ENCODE measurements at regions not wholly inside any gene's neighbourhood (a gene's known extent, or its start where the extent isn't known, plus 50 kb on each side); places are given as distances from the start of the nearest gene placed in this dataset.
"Not testable (repeated sequence)": the region's sequence is repeated elsewhere in the genome, so short reads cannot be mapped to it uniquely, and the experiment has no call there.

- Mint-ChIP-seq H3K36me3 (ENCODE audit: low read depth) (peaks cover 13% of the 10 kb centered on the region), H3K4me1 (ENCODE audit: low read depth) (peaks cover 47% of the 10 kb centered on the region), H3K27ac (no peak overlapping the region), H3K9me3 (no peaks in the 10 kb centered on the region), H3K27me3 (ENCODE audit: insufficient read depth) (no peaks in the 10 kb centered on the region; the same call in 1 of the 2 replicates), H3K4me3 (no peak overlapping the region)
- no peak for TF ChIP-seq CTCF (IDR thresholded peaks at IDR 0.05)
- DNase-seq: no peak
Measured at GRCh38 chr7:106537119-106537518, 123.8 kb downstream of the CCDC71L start.

- Mint-ChIP-seq H3K36me3 (ENCODE audit: low read depth) (peaks cover 13% of the 10 kb centered on the region), H3K4me1 (ENCODE audit: low read depth) (peaks cover 36% of the 10 kb centered on the region), H3K9me3 (no peaks in the 10 kb centered on the region), H3K27ac (peak overlapping the region; percentile 18; the same call in 1 of the 2 replicates), H3K4me3 (no peak overlapping the region), H3K27me3 (ENCODE audit: insufficient read depth) (no peaks in the 10 kb centered on the region; the same call in 1 of the 2 replicates)
- no peak for TF ChIP-seq CTCF (IDR thresholded peaks at IDR 0.05)
- no peak for DNase-seq
Measured at GRCh38 chr7:106536079-106536478, 124.9 kb downstream of the CCDC71L start.

GRCh38 chr7:106535234-106535932, 125.6 kb downstream of the CCDC71L start:
- H3K27me3 Mint-ChIP-seq (ENCODE audit: insufficient read depth): no peaks in the 10 kb centered on the region; the same call in 1 of the 2 replicates
- DNase-seq: peak; percentile 34
- TF ChIP-seq CTCF (IDR thresholded peaks at IDR 0.05): no peak
- no peak overlapping the region for H3K4me3 Mint-ChIP-seq
- H3K27ac Mint-ChIP-seq: peak overlapping the region; percentile 18; the same call in 1 of the 2 replicates
- H3K4me1 Mint-ChIP-seq (ENCODE audit: low read depth): peaks cover 36% of the 10 kb centered on the region
- peaks cover 13% of the 10 kb centered on the region for H3K36me3 Mint-ChIP-seq (ENCODE audit: low read depth)
- no peaks in the 10 kb centered on the region for H3K9me3 Mint-ChIP-seq

GRCh38 chr7:106534271-106534846, 126.6 kb downstream of the CCDC71L start:
- peaks cover 13% of the 10 kb centered on the region for H3K36me3 Mint-ChIP-seq (ENCODE audit: low read depth)
- no peak overlapping the region for H3K4me3 Mint-ChIP-seq
- no peaks in the 10 kb centered on the region for H3K9me3 Mint-ChIP-seq
- H3K27me3 Mint-ChIP-seq (ENCODE audit: insufficient read depth): no peaks in the 10 kb centered on the region; the same call in 1 of the 2 replicates
- H3K27ac Mint-ChIP-seq: no peak overlapping the region
- DNase-seq: no peak
- TF ChIP-seq CTCF (IDR thresholded peaks at IDR 0.05): no peak
- peaks cover 32% of the 10 kb centered on the region for H3K4me1 Mint-ChIP-seq (ENCODE audit: low read depth)

GRCh38 chr7:106530183-106530582, 130.8 kb downstream of the CCDC71L start:
- DNase-seq; H3K27me3 Mint-ChIP-seq (ENCODE audit: insufficient read depth); H3K27ac Mint-ChIP-seq; H3K4me1 Mint-ChIP-seq (ENCODE audit: low read depth); H3K4me3 Mint-ChIP-seq; H3K9me3 Mint-ChIP-seq; H3K36me3 Mint-ChIP-seq (ENCODE audit: low read depth): not testable (repeated sequence)

- H3K36me3 Mint-ChIP-seq (ENCODE audit: low read depth); H3K4me3 Mint-ChIP-seq; H3K27me3 Mint-ChIP-seq (ENCODE audit: insufficient read depth); H3K9me3 Mint-ChIP-seq; DNase-seq; H3K4me1 Mint-ChIP-seq (ENCODE audit: low read depth); H3K27ac Mint-ChIP-seq: not testable (repeated sequence)
Measured at GRCh38 chr7:106526617-106527016, 134.3 kb downstream of the CCDC71L start.

Data from HFFc6 (cell line).